Heart left ventricle (tissue), 16 donors: ENCODE measurements at regions not wholly inside any gene's neighbourhood (a gene's known extent, or its start where the extent isn't known, plus 50 kb on each side); places are given as distances from the start of the nearest gene placed in this dataset.

ENCODE experiments used
- ATAC-seq, 4 donors: fragments of 200-7000 bp; cut with Tn5 transposase; one replicate each; pipeline ENCODE4 v1.9.1; 2020 to 2022; ENCODE audit warnings: moderate library complexity in 4 of 4, mild to moderate bottlenecking in 3 of 4, moderate number of reproducible peaks in 1 of 4
- DNase-seq, 5 donors: peaks; one replicate each; pipeline ENCODE4 v3.0.0-alpha.2; 2020
- H3K27ac ChIP-seq, 12 donors: fragments of 200-600 bp; sonication (generic) in 4 of 12; one replicate each; pipeline versions ENCODE4 v1.5.0 to v1.8.0; 2016 to 2022; ENCODE audit warnings: mild to moderate bottlenecking in 2 of 12
- H3K27me3 ChIP-seq, 9 donors: fragments of 200-600 bp; sonication (generic) in 2 of 9; one replicate each; pipeline versions ENCODE4 v1.5.1 to v1.8.0; 2016 to 2022; ENCODE audit warnings: mild to moderate bottlenecking in 3 of 9
- H3K36me3 ChIP-seq, 9 donors: fragments of 200-600 bp; sonication (generic) in 2 of 9; one replicate each; pipeline versions ENCODE4 v1.5.0 to v1.8.0; 2018 to 2022; ENCODE audit warnings: mild to moderate bottlenecking in 2 of 9
- H3K4me1 ChIP-seq, 12 donors: fragments of 200-600 bp; sonication (generic) in 4 of 12; one replicate each; pipeline versions ENCODE4 v1.5.0 to v1.8.0; 2016 to 2022; ENCODE audit warnings: mild to moderate bottlenecking in 3 of 12
- H3K4me3 ChIP-seq, 12 donors: fragments of 200-600 bp; sonication (generic) in 4 of 12; one replicate each; pipeline versions ENCODE4 v1.5.0 to v1.8.0; 2017 to 2022; ENCODE audit warnings: mild to moderate bottlenecking in 9 of 12, moderate library complexity in 4 of 12
- H3K9me3 ChIP-seq, 12 donors: fragments of 200-600 bp; sonication (generic) in 4 of 12; one replicate each; pipeline versions ENCODE4 v1.5.0 to v1.8.0; 2016 to 2022; ENCODE audit warnings: mild to moderate bottlenecking in 1 of 12
- POLR2A ChIP-seq, 2 donors: fragments of 450-650 bp; IDR thresholded peaks; one replicate each; pipeline ENCODE4 v1.6.1; 2017; ENCODE audit warnings: antibody characterized with exemption in 2 of 2, mild to moderate bottlenecking in 2 of 2, moderate library complexity in 2 of 2
- WGBS, 4 donors: extraction: QIAGEN DNeasy Blood & Tissue Kit in 2 of 4; methylation state at CpG; one replicate each; pipeline versions ENCODE4 v1.1.5 to v1.1.7; 2013 to 2018; 5-methylcytosine and 5-hydroxymethylcytosine counted together
- intact Hi-C, 10 donors: fragments of 100-400 bp; cut with DNase I; formaldehyde crosslinking; loops; one replicate each; pipeline versions ENCODE4 v1.11.1 to v1.14.2; 2022
- TF ChIP-seq, protein P1 (sequence below), 12 donors: fragments of 200-600 bp; sonication (generic) in 4 of 12; IDR thresholded peaks; one replicate each; pipeline versions ENCODE4 v1.5.0 to v1.8.0; 2018 to 2022; ENCODE audit warnings: antibody characterized with exemption in 12 of 12, mild to moderate bottlenecking in 5 of 12
- donor health status: ischemic (EF 13 %, LVEDD 7.1; RV severe dilation, severe dysfunction).
- donor health status: healthy with polysubstance abuse.
- donor health status: DM: no; HTN: yes; CAD: no.
- donor health status: DM: no; HTN: no; CAD: no.
- donor health status: ischemic (EF 25% LVEDD 6.9; RV normal size, moderate dysfunction).
- donor health status: ischemic (EF 25% LVEDD 5.7; RV mildly dilated, moderate dysfunction).
- donor health status: healthy.
- donor health status: DM: yes; HTN: yes; CAD: no.
- donor health status: ischemic (EF 35%, LVEDD 5.7; RV mildly dilated, moderate dysfunction).
- donor health status: nonischemic (EF 11% LVEDD 7.7; RV severe dilation, severe dysfunction).
- donor health status: DM: yes; HTN: yes; CAD: no.
- donor health status: PGD.
- donor health status: ischemic (EF 29% LVEDD 5.4; RV normal size, mild dysfunction).
- donor health status: nonischemic (EF 23%, LVEDD 6.1; RV moderate dilation, normal function).

DNA sequence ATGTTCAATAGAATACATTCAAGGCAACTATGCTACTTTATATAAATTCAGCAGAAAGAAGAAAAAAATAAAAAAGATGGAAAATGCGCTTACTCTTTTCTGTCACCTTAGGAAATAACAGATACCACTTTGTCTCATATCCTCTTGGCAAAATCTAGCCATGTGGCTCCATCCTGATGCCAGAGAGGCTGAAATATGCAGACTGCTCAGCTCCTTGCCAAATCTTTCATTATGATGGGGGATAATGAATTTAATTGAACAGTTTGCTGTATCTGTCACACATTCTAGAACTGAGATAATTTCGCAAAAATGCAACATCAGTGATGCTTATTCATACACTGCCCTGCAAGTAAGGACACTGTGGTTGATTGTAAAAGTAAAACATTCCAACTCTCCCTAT lies 1081.5 kb downstream of the PLOD2 start:
- Histone ChIP-seq H3K9me3 (no peaks in the 10 kb centered on the region), H3K4me3 (no peak overlapping the region), H3K36me3 (no peaks in the 10 kb centered on the region), H3K27ac (no peak overlapping the region), H3K4me1 (no peaks in the 10 kb centered on the region), H3K27me3 (no peaks in the 10 kb centered on the region)
- intact Hi-C loops: no loop called here
- DNase-seq: no peak
- TF ChIP-seq, protein P1, sequence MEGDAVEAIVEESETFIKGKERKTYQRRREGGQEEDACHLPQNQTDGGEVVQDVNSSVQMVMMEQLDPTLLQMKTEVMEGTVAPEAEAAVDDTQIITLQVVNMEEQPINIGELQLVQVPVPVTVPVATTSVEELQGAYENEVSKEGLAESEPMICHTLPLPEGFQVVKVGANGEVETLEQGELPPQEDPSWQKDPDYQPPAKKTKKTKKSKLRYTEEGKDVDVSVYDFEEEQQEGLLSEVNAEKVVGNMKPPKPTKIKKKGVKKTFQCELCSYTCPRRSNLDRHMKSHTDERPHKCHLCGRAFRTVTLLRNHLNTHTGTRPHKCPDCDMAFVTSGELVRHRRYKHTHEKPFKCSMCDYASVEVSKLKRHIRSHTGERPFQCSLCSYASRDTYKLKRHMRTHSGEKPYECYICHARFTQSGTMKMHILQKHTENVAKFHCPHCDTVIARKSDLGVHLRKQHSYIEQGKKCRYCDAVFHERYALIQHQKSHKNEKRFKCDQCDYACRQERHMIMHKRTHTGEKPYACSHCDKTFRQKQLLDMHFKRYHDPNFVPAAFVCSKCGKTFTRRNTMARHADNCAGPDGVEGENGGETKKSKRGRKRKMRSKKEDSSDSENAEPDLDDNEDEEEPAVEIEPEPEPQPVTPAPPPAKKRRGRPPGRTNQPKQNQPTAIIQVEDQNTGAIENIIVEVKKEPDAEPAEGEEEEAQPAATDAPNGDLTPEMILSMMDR (IDR thresholded peaks at IDR 0.05): no peak
- no peak for TF ChIP-seq POLR2A (IDR thresholded peaks at IDR 0.05)
- WGBS, 4 donors: 87 to 92% (median 90%) methylated on average over 2 of the region's 2 CpGs
- ATAC-seq: no peak

DNA sequence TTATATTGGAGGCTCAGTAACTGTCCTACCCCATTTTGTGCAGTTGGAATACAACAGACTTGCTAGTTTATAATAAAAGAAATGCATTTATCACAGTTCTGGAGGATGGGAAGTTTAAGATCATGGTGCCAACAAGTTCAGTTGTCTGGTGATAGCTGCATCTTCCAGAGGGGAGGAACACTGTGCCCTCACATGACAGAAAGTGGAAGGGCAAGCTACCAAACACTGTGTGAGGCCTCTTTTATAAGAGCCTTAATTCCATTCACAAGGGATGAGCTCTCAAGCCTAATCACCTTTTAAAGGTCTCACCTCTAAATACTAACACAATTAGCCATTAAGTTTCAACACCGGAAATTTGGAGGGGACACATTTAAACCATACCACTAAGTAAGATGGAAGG lies 1073.9 kb downstream of the PLOD2 start:
- ATAC-seq (no peak), DNase-seq (no peak)
- Histone ChIP-seq H3K27me3 (no peaks in the 10 kb centered on the region), H3K9me3 (no peaks in the 10 kb centered on the region), H3K27ac (no peak overlapping the region), H3K36me3 (no peaks in the 10 kb centered on the region), H3K4me3 (no peak overlapping the region), H3K4me1 (no peaks in the 10 kb centered on the region)
- 92 to 100% (median 98%) methylated on average over 1 of the region's 1 CpG for WGBS, 4 donors
- intact Hi-C loops: no loop called here
- TF ChIP-seq POLR2A (IDR thresholded peaks at IDR 0.05): no peak
- TF ChIP-seq, protein P1 (IDR thresholded peaks at IDR 0.05): no peak

DNA sequence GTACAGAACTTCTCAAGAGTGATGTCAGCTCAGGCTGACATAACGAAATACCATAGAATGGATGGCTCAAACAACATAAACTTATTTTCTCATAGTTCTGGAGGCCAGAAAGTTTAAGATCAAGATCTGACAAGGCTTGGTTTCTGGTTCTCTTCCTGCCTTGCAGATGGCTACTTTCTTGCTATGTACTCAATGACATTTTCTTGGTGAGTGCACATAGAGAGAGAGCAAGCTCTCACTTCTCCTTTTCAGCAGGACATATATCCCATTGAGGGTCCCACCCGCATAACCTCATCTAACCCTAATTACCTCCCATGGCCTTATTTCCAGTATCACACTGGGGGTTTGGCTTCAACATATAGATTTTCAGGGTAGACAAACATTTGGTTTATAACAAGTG lies 1072.1 kb downstream of the PLOD2 start:
- H3K4me3 ChIP-seq: no peak overlapping the region
- H3K27me3 ChIP-seq: no peaks in the 10 kb centered on the region
- H3K9me3 ChIP-seq: no peaks in the 10 kb centered on the region
- DNase-seq (no peak), ATAC-seq (no peak)
- H3K36me3 ChIP-seq: no peaks in the 10 kb centered on the region
- TF ChIP-seq, protein P1 (IDR thresholded peaks at IDR 0.05): no peak
- TF ChIP-seq POLR2A (IDR thresholded peaks at IDR 0.05): no peak
- WGBS, 4 donors: 66 to 86% (median 81%) methylated on average over 2 of the region's 2 CpGs
- no peak overlapping the region for H3K27ac ChIP-seq
- H3K4me1 ChIP-seq: no peaks in the 10 kb centered on the region
- intact Hi-C loops: no loop called here

DNA sequence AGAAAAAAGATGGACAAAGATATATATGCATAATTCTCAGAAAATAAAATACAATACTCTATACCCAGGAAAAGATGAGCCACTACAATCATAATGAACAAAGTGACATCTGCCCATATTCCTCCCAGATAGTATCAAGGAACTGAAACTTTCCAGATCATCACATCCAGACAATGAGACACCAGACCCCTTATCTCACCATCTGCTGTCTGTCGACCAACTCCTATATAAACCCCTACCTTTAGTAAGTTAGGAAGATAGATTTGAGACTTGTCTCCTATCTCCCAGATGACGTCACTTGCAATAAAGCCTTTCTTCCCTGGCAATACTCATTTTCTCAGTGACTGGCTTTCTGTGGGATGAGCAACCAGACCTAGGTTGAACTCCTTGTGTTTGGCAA lies 1071.6 kb downstream of the PLOD2 start:
- no peak for TF ChIP-seq POLR2A (IDR thresholded peaks at IDR 0.05)
- TF ChIP-seq, protein P1 (IDR thresholded peaks at IDR 0.05): no peak
- Histone ChIP-seq H3K9me3 (no peaks in the 10 kb centered on the region), H3K4me1 (no peaks in the 10 kb centered on the region), H3K36me3 (no peaks in the 10 kb centered on the region), H3K4me3 (no peak overlapping the region), H3K27me3 (no peaks in the 10 kb centered on the region), H3K27ac (no peak overlapping the region)
- ATAC-seq (no peak), DNase-seq (no peak)
- 72 to 79% (median 75%) methylated on average over 2 of the region's 2 CpGs for WGBS, 4 donors
- intact Hi-C loops: no loop called here
